Eye (tissue), 1 donor: ENCODE measurements at regions not wholly inside any gene's neighbourhood (a gene's known extent, or its start where the extent isn't known, plus 50 kb on each side); places are given as distances from the start of the nearest gene placed in this dataset.
"Not testable (repeated sequence)": the region's sequence is repeated elsewhere in the genome, so short reads cannot be mapped to it uniquely, and the experiment has no call there.

Source experiments
- DNase-seq: peaks from one replicate; pipeline ENCODE4 v3.0.0-alpha.2; 2015

DNA sequence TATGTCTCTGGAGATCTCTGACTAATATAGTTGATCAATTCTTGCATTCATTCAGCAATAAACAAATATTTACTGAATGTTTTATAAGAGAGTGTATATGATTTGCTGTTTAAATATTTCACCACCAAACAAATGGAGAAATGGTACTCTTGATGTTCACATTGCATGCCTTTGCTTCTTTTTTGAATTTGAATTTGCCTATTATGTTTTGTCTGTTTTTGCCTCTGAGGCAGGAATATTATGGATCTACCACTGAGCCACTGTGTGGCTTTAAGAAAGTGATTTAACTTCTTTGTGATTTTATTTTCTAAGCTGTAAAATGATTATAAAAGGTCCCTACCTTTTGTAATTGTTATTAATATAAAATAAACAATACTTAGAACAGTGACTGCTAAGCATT lies 345.0 kb downstream of the DOK5 start:
- DNase-seq = no peak

DNA sequence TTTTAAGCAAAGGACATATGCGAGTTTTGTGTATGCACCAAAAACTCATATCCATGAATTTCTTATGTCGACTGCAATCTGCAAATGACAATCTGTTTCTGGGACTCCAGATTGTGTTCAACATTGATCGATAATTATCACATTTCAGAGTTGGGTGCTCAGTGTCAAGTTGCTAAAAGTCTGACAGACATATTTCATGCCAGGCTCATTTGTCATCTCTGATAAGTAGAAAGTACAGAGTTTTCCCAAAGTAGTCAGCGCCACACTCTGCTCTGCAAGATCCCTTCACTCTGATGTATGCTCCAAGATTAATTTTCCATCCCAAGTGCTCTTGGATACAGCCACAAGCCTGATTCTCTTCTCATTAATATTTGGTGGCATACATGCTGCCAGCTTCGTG lies 331.1 kb downstream of the DOK5 start:
- DNase-seq = no peak

DNA sequence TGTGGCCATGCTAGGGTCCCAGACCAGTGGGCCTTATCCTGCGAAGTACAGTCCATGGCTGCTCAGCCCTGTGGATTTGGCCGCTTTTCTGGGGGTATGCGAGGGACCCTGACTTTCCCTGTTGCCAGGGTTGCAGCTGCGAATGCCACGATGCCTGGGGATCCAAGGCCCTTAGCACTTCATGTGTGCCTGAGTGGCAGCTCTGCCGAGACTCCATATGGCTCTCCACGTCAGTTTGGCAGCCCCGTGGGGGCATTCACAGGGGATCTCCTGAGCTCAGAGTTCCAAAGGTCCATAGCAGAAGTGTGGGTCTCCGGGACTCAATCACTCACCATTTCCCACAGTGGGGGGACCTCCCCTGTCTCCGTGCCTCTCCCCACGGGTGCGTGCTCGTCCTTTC lies 319.5 kb downstream of the DOK5 start:
- DNase-seq = no peak

- DNase-seq = no peak
These were observed 318.7 kb downstream of the DOK5 start for GRCh38 chr20:54794110-54794509.

GRCh38 chr20:54793291-54793992 lies 318.0 kb downstream of the DOK5 start:
- DNase-seq = no peak

DNA sequence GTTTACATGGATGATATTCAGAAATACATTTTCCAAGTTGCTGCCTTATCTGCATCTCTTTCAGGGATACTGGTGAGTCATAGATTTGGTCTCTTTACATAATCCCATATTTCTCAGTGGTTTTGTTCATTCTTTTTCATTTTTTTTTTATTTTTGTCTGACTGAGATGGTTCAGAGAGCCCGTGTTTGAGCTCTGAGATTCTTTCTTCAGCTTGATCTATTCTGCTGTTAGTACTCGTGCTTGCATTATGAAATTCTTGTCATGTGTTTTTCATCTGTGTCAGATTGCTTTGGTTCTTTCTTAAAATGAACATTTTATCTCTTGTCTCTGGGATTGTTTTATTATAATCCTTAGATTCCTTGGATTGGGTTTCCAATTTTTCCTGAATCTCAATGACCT lies 317.3 kb downstream of the DOK5 start:
- no peak for DNase-seq

DNA sequence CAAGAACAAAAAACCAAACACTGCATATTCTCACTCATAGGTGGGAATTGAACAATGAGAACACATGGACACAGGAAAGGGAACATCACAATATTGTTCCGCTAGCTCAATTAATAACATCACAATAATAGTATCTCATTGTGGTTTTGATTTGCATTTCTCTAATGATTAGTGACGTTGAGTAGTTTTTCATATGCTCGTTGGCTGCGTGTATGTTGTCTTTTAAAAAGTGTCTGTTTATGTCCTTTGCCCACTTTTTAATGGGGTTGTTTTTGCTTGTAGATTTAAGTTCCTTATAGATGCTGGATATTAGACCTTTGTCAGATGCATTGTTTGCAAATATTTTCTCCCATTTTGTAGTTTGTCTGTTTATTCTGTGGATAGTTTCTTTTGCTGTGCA lies 312.9 kb downstream of the DOK5 start:
- not testable (repeated sequence) for DNase-seq

DNA sequence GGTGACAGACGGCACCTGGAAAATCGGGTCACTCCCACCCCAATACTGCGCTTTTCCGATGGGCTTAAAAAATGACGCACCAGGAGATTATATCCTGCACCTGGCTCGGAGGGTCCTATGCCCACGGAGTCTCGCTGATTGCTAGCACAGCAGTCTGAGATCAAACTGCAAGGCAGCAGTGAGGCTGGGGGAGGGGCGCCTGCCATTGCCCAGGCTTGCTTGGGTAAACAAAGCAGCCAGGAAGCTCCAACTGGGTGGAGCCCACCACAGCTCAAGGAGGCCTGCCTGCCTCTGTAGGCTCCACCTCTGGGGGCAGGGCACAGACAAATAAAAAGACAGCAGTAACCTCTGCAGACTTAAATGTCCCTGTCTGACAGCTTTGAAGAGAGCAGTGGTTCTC lies 307.4 kb downstream of the DOK5 start:
- DNase-seq = not testable (repeated sequence)

- DNase-seq = no peak
These were observed 299.0 kb downstream of the DOK5 start for GRCh38 chr20:54774426-54774825.

GRCh38 chr20:54773643-54774000 lies 298.2 kb downstream of the DOK5 start:
- no peak for DNase-seq

- peak; percentile 18 for DNase-seq
These were observed 297.7 kb downstream of the DOK5 start for GRCh38 chr20:54772893-54773642.

GRCh38 chr20:54766483-54766882 lies 291.1 kb downstream of the DOK5 start:
- DNase-seq = no peak

DNA sequence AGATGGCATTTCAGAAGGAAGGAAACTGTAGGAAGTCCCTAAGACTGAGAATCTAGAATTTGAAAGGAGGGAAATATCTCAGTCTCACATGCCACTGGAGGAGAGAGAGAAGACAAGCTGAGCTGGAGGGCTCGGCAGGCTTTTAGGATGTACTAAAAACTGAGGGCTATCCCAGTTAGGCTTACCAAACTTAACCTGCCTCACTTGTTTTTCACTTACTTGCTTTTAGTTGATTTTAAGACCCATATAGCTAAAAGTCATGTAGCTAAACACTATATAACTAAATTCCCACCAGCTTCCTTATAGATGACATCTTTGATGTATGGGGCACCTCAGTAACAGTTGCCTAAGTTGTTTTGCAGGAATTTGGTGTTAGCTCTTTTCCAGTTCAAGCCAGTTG lies 288.0 kb downstream of the DOK5 start:
- no peak for DNase-seq

- DNase-seq = no peak
These were observed 284.2 kb downstream of the DOK5 start for GRCh38 chr20:54759589-54759988.

- no peak for DNase-seq
These were observed 271.4 kb downstream of the DOK5 start for GRCh38 chr20:54746796-54747195.

- DNase-seq = no peak
These were observed 270.4 kb downstream of the DOK5 start for GRCh38 chr20:54745780-54746179.

GRCh38 chr20:54744097-54744496 lies 268.7 kb downstream of the DOK5 start:
- DNase-seq = no peak

DNA sequence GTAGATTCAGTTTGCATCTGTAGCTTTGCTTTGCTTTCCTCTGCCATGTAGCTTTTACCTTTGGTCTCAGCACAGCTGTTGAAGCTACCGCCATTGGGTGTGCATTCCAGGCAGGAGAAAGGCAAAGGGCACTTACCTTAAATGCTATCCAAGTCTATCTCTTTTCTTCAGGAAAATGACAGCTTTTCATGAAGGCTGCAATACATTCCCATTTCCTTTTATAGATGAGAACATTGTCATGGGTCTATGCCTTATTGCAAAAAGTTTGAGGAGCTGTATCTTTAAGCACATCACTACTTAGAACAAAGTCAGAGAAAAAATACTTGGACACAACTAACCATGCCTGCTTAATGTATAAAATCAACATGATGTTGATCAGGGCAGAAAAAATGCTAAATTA lies 266.8 kb downstream of the DOK5 start:
- DNase-seq = no peak

GRCh38 chr20:54736421-54736820 lies 261.0 kb downstream of the DOK5 start:
- no peak for DNase-seq

GRCh38 chr20:54733687-54734086 lies 258.3 kb downstream of the DOK5 start:
- DNase-seq = no peak

DNA sequence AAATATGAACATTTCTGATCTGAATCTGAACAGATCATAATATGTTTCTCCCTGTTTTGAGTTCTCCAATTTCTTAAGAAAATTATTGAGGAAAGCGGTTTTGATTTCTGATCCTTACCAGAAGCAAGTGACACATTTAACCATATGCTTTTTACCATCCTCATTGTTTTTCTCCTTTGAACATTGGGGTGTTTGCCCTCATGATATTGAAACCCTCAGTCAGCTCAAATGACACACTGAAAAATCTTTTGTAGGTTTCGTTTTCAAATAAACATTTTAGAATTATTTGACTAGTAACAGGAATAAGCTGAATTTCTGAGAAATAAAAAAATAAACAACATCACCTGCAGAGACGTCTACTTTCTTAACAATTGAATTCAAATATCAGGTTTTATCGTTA lies 252.1 kb downstream of the DOK5 start:
- DNase-seq = no peak

DNA sequence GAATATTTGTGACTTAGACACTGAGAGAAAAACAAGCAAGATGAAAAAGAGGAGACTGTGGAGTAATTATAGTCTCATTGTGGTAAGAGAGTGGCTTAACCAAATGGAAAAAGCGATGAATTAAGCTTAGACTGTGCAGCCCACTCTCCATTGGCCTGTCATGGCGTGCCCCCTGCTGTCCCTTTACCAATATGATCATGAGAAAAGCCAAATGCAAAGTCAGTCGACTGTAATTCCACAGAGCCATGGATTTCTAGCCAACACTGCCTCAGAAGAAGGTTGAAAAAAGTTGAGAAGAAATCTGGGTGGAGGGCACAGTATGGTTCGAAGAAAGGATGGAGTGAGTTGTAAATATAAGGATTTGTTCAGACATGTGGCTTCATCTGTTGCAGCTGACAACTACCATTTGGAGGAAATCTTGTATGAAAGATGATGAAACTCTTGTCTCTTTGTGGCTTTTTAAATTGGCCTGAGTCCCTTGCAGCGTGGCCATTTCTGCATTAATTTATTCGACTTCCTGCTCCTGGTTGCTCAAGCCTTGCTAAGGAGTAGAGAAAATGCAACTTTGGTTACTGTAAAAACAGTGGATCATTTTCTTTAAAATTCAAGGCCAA lies 251.4 kb downstream of the DOK5 start:
- DNase-seq = no peak

DNA sequence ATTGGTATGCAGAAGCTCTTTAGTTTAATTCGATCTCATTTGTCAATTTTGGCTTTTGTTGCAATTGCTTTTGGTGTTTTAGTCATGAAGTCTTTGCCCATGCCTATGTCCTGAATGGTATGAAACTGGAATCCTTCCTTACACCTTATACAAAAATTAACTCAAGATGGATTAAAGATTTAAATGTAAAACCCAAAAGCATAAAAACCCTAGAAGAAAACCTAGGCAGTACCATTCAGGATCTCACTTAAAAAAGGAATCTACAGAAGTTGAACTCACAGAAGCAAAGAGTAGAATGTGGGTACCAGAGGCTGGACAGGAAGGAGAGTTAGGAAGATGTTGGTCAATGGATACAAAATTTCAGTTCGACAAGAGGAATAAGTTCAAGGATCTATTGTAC lies 249.9 kb downstream of the DOK5 start:
- DNase-seq = not testable (repeated sequence)

GRCh38 chr20:54723723-54724122 lies 248.3 kb downstream of the DOK5 start:
- DNase-seq = no peak
